Superior temporal gyrus (tissue), 1 donor: ENCODE measurements at regions not wholly inside any gene's neighbourhood (a gene's known extent, or its start where the extent isn't known, plus 50 kb on each side); places are given as distances from the start of the nearest gene placed in this dataset.
"Not testable (repeated sequence)": the region's sequence is repeated elsewhere in the genome, so short reads cannot be mapped to it uniquely, and the experiment has no call there.

Experiments used
- DNase-seq: peaks from one replicate; pipeline ENCODE4 v3.0.0-alpha.2; 2016; ENCODE audit errors: extremely low spot score

DNA sequence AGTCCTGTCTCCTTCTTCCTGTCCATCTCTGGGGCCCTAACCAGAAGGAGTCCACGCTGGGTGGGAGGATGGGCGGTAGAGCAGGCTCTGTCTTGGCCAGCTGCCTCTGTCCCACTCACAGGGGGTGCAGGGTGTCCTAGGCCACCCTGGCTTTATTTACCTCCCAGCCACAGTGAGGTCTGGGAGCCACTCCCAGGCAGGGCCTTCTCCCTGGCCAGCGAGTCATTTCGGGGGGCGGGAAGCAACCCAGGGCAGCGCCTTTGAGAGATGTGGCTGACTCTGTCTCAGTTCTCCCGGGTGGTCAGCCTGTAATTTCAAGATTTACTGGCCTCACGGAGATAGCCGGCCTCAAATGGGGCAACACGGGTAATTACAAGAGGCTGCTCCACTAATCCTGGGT is 67.4 kb upstream of the PTCH1 start:
- DNase-seq, result no peak

DNA sequence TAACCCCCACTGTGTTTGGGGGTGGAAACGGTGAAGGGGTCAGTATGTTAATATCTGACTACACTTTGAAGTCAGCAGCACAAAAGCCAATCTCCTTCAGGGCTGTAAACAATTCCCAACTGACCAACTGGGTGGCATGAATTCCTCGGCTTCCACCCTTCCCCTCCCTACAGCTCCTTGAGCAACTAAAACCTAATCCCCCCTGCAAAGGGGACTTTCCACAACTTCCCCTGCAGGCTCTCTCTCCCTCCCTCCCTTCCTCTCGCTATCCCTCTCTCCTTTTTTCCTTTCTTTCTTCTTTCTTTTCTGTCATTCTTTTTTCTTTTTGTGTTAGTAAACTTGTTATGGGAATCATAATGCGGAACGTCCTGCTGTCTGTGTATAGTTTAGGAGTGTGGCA is 65.1 kb upstream of the PTCH1 start:
- DNase-seq, result no peak

DNA sequence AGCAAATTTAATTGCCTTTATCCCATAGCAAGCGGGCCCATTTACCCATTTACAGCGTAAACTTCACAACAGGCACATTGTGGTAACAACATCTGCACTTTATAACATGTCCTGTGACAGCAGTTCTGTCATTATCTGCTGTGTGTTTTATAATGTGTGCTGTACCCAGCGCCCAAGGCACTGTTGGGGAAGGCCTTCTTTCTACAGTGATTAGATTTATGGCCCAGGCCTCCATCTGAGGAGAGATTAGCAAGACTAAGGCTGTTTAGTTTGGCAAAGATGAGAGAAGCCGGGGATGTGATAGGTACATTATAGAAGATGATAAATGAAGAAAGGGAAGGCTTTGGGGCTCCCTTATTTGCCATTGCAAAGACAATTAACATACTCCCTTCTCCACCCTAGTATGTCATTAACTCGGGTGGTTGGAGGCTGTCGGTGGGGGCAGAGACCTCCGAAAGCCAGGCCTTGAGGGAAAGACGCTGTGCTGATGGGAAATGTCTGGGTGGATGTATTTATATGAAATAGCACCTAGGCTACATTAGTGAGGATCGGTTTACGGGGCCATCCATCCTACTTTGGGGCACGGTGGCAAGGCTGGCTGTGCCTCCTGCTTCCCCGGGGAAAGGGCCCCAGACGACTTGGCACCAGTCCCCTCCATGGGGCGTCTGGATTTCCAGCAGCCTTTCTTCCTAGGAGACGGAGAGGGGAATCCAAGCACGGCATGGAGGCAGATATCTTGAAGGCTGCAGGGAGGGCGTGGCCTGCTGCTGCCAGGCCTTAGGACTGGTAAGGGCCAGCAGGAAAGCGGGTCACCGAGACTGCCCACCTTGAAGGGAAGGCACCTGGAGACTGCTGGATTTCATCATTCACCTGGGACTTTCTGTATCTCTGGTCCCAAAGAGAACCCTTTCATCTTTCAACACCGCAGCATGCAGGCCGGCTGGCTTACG is 64.3 kb upstream of the PTCH1 start:
- no peak for DNase-seq

DNA sequence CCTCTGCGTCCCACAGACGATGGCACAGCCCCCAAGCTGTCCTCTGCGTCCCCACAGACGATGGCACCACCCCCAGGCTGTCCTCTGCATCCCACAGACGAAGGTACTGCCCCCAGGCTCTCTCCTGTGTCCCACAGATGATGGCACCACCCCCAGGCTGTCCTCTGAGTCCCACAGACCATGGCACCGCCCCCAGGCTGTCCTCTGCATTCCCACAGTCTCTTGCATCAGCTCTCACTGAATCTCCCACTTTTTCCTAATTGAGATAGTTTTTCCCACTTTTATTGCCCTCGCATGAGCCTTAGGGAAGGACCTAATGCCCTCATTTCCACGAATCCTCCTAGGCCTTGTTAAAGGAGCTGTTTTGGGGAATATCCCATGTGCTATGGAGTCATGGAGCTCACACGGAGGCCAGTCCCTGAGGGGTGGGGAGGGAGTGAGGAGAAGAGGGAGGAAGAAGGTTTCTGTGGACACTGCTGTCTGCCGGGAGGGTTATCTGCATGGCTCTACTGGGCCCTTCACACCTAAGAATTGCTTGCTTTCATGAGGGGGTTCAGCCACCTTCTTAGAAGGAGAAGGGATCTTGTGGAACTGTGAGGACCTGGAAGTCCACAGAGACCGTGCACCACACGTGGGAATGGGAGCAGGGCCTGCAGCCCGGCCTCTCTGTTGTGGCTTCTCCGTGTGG is 58.2 kb upstream of the PTCH1 start:
- no peak for DNase-seq

DNA sequence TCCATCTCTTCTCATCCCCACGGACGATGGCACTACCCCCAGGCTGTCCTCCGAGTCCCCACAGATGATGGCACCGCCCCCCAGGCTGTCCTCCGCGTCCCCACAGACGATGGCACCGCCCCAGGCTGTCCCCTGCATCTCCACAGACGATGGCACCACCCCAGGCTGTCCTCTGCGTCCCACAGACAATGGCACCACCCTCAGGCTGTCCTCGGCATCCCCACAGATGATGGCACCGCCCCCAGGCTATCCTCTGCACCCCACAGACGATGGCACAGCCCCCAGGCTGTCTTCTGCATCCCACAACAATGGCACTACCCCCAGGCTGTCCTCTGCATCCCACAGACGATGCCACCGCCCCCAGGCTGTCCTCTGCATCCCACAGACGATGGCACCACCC is 57.4 kb upstream of the PTCH1 start:
- DNase-seq, result no peak

DNA sequence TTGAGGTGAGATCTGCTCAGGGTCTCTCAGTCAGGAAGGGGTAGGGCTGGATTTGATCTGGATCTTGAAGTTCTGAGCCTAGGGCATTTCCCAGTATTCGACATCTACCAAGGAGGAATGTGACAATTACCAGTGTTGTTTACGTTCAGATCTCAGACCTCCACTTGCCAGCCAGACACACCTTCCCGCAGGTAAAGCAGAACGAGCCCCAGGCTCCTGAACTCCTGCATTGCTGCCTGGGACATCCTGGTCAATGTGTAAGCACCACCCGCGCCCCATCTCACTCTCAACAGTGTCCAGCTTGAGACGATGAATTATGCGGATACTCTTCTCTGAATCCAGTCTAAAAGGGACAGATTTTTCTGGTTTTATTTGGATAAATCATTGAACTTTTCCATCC is 56.7 kb upstream of the PTCH1 start:
- DNase-seq, result no peak

DNA sequence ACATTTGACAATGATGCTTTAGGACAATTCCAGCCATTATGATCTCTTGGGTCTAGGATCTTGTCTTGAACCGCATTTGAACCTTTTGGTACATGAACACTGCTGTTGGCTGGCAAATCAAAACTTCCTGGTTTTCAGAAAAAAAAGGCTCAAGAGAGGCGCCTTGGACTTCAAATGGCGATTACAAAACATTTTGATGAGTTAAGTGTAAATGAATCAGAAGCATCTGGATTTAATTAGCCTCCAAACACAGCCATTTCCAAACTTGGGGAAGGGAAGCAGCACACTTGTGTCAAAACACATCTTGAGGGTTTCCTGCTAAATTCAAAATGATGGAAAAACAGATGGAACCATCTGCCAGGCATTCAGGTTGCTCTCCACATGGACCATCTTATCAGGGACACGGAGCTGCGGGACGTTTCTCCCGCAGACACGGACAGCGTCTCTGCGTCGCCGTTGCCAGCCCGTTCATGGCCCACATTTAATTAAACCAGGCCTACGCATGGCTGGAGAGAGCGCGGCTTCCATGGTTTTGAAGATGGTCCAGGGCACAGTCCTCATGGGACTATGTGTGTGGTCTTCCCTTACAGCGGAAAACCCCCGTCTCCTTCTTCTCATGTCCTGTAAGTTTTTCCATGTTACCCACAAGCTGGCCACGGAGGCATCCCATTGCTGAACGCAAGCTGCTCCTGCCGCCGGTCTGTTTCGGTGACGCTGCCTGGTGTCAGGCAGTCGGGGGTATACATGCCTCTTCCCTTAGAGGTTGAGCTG is 55.8 kb upstream of the PTCH1 start:
- DNase-seq, result no peak

DNA sequence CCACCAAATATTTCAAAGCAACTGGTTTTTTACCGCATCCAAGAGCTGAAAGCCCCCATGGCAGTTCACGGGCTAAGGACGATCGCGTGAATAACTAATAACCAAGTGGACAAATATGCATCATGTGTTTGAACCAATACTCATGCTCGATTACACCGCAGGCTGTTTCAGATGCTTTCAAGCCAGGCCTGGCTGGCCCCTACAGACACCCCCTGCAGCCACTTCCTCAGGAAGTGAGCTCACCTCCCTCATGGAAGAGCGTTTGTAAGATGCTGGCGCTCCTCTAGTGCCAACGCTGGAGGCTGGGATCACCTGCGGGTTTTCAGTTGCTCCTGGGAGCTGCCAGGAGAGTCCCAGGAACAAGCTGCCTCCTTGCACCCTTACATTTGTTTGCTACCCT is 53.9 kb upstream of the PTCH1 start:
- no peak for DNase-seq

DNA sequence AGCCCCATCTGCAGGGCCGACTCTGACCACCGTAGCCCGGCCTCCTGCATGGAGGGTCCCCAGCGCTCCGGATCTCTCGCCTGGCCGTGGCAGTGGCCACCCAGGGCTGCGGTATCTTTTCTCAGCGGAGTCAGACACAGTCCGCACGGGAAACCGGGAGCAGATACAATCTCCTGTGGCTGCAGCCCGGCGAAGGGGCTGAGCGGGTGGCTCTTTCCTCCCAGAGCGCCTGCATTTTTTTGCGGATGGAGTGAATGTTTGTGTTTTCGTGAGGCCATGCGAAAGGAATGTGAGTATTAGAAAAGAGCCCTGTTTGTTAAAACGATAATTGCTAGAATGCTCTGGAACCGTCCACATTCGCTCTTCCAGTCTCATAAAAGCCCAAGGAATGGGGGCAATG is 53.4 kb upstream of the PTCH1 start:
- no peak for DNase-seq

DNA sequence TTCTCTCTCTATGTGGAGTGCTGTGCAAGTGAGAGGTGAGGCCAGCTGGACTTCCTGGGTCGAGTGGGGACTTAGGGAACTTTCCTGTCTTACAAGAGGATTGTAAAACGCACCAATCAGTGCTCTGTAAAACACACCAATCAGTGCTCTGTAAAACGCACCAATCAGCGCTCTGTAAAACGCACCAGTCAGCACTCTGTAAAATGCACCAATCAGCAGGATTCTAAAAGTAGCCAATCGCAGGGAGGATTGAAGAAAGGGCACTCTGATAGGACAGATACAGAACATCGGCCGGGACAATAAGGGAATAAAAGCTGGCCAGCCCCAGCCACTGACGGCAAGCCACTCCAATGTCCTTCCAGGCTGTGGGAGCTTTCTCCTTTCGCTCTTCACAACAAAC is 52.0 kb upstream of the PTCH1 start:
- DNase-seq, result not testable (repeated sequence)
